ENCODE measurements at regions not wholly inside any gene's neighbourhood (a gene's known extent, or its start where the extent isn't known, plus 50 kb on each side); places are given as distances from the start of the nearest gene placed in this dataset.

- TF ChIP-seq CTCF (IDR thresholded peaks at IDR 0.05) (no peak), POLR2A (IDR thresholded peaks at IDR 0.05) (no peak)
These were observed 95.8 kb upstream of the SNRPN start for GRCh38 chr15:24858737-24859601.

All from thyroid gland (tissue), 4 donors.